ENCODE measurements at regions not wholly inside any gene's neighbourhood (a gene's known extent, or its start where the extent isn't known, plus 50 kb on each side); places are given as distances from the start of the nearest gene placed in this dataset.

DNA sequence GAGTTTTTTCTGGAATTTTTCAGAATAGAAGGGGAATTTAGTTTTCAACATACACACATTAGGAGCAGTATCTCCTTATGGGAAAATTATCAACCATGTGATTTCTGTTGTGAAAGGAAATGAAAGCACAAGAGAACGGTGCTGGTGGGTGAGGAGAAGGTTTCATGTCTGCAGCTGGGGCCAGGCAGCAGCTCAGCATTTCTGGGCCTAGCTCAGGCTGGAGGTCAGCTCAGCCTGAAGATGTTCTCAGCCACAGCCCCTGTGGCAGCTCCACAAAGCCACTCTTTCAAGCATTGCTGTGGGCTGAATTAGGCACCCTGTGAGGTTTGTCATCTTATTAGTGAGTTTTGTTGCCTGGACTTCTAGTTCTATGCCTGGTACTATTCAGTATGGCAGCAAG, 90.3 kb downstream of the DIRAS2 start:
- no peaks in the 10 kb centered on the region for H3K9me3 ChIP-seq (ENCODE audit: control insufficient read depth in 2 of 2, insufficient read depth in 1 of 2, low read depth in 1 of 2, low read length in 1 of 2)
- H3K4me1 ChIP-seq (ENCODE audit: control insufficient read depth in 2 of 2, insufficient read depth in 2 of 2, low read length in 1 of 2) = no peaks in the 10 kb centered on the region
- H3K4me3 ChIP-seq (ENCODE audit: low read depth in 1 of 2, low read length in 2 of 2) = no peak overlapping the region
- no peaks in the 10 kb centered on the region for H3K36me3 ChIP-seq (ENCODE audit: control insufficient read depth in 2 of 2, insufficient read depth in 2 of 2, low read length in 1 of 2)
- H3K27ac ChIP-seq (ENCODE audit: low read depth in 2 of 2, low read length in 1 of 2) = no peak overlapping the region
- 65 to 67% methylated on average over 1 of the region's 1 CpG for WGBS, 2 donors
- H3K27me3 ChIP-seq (ENCODE audit: control insufficient read depth in 1 of 2, insufficient read depth in 2 of 2, low read length in 2 of 2) = no peaks in the 10 kb centered on the region

DNA sequence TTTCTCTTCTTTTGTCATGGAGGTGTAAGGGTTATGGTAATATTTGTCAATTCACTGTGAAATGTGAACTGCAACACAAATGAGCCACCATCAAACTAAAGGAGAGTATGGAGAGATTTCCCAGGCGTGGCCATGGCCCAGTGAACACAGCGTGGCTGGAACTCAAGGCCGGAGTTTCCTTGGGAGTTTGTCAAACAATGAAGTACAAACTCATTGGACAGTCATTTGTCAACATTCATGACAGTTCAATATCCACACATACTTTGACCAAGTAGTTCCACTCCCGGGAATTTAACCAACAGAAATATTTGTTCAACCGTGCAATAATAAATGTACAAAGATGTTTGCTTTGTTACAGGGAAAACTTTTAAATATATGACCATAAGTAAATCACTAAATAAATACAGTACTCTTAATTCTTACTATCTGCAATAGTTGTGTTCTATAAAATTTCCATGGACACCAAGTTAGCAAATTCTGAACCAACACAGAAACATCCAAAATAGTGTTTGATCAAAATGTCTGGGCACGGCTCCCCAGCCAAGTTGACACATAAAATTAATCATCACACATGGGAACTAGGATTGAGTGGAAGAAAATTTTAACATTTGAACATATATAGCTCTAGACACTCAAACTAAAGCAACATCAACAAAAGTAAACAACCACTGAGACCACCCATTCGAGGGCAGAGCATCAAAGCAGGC, 87.1 kb downstream of the DIRAS2 start:
- no peak overlapping the region for H3K4me3 ChIP-seq (ENCODE audit: low read depth in 1 of 2, low read length in 2 of 2)
- no peak overlapping the region for H3K27ac ChIP-seq (ENCODE audit: low read depth in 2 of 2, low read length in 1 of 2)
- H3K36me3 ChIP-seq (ENCODE audit: control insufficient read depth in 2 of 2, insufficient read depth in 2 of 2, low read length in 1 of 2) = no peaks in the 10 kb centered on the region
- H3K27me3 ChIP-seq (ENCODE audit: control insufficient read depth in 1 of 2, insufficient read depth in 2 of 2, low read length in 2 of 2) = no peaks in the 10 kb centered on the region
- H3K4me1 ChIP-seq (ENCODE audit: control insufficient read depth in 2 of 2, insufficient read depth in 2 of 2, low read length in 1 of 2) = no peaks in the 10 kb centered on the region
- H3K9me3 ChIP-seq (ENCODE audit: control insufficient read depth in 2 of 2, insufficient read depth in 1 of 2, low read depth in 1 of 2, low read length in 1 of 2) = no peaks in the 10 kb centered on the region
- 39 to 43% methylated on average over 7 of the region's 7 CpGs for WGBS, 2 donors

DNA sequence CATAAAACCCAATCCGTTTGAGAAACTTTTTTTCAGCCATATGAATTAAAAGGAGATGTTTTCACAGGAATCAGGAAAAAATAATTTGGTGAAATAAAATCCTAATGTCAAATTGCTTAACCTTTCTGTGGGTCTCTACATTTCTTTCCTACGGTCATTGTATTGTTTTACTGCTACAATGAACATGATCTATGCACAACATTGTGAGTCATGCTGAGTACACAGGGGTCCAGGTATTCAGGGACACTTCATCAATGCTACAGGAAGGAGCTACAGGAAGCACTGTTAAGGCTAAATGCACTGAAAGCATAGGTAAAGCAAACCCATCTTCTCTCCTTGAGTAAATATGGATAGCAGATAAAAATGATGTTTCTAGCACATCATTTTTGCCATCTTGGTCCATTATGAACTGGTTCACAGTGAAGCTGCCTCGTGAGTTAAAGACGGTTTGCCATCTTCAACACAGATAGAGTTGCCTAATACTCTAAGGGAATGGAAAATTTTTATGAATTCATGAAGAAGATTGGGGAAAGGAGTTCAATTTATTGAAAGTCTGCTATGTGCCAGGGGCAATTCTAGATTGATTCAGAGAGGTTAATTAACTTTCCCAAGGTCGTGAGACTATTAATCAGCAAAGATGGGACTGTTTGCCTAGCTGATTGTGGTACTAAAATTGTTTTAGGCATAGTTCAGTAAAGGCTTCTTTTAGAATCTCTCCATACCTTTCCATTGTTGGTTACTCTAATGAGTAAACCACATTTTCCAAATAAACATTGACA, 85.5 kb downstream of the DIRAS2 start:
- no peak overlapping the region for H3K27ac ChIP-seq (ENCODE audit: low read depth in 2 of 2, low read length in 1 of 2)

DNA sequence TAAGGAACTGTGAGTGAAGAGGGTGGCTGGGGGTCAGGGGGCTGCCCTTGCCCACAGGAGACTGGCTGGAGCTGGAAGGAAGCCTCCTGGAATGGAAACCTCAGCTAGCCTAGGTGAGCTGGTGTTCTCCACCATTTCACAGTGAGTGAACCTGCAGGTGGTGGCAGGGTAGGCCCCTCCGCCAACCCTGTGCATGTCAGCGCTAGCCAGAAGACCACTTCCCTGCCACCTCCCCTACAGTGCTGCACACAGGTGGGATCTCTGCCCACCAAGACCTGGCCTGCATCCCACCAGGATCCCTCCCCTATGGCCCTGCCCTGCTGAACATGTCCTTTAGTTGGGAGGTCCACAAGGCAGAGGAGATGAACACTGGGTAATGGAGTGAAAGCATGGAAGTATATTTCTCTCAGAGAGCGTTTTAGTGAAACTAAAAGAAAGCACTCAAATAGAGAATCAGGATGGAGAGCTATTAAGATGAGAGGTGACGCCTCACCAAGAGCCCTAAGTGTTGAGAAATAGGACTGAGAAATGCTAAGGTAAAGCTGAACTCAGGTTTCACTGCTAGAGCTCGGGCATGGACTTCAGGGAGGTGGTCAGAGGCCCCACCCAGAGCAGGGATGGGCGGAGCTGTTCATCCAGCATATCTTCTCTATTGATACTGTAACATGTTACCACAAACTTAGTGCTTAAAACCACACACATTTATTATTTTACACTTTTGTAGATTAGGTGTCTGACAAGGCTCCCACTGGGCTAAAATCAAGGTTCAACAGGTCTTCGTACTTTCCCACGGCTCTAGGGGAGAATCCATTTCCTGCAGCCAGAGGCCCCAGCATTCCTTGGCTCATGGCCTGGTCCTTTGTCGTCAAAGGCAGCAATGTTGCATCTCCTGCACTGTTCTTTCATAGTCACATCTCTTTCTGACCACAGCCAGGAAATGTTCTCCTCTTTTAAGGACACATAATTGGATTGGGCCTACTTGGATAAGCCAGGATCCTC, 83.2 kb downstream of the DIRAS2 start:
- H3K36me3 ChIP-seq (ENCODE audit: control insufficient read depth in 2 of 2, insufficient read depth in 2 of 2, low read length in 1 of 2) = no peaks in the 10 kb centered on the region
- H3K4me1 ChIP-seq (ENCODE audit: control insufficient read depth in 2 of 2, insufficient read depth in 2 of 2, low read length in 1 of 2) = no peaks in the 10 kb centered on the region
- WGBS, 2 donors = 82 to 85% methylated on average over 9 of the region's 9 CpGs
- H3K4me3 ChIP-seq (ENCODE audit: low read depth in 1 of 2, low read length in 2 of 2) = no peak overlapping the region
- no peaks in the 10 kb centered on the region for H3K9me3 ChIP-seq (ENCODE audit: control insufficient read depth in 2 of 2, insufficient read depth in 1 of 2, low read depth in 1 of 2, low read length in 1 of 2)
- no peaks in the 10 kb centered on the region for H3K27me3 ChIP-seq (ENCODE audit: control insufficient read depth in 1 of 2, insufficient read depth in 2 of 2, low read length in 2 of 2)
- H3K27ac ChIP-seq (ENCODE audit: low read depth in 2 of 2, low read length in 1 of 2) = no peak overlapping the region

More for the DNA sequence above, 85.5 kb downstream of the DIRAS2 start:
- H3K27me3 ChIP-seq (ENCODE audit: control insufficient read depth in 1 of 2, insufficient read depth in 2 of 2, low read length in 2 of 2) = no peaks in the 10 kb centered on the region
- no peaks in the 10 kb centered on the region for H3K36me3 ChIP-seq (ENCODE audit: control insufficient read depth in 2 of 2, insufficient read depth in 2 of 2, low read length in 1 of 2)
- WGBS, 2 donors = 80 to 81% methylated on average over 5 of the region's 5 CpGs
- H3K4me3 ChIP-seq (ENCODE audit: low read depth in 1 of 2, low read length in 2 of 2) = no peak overlapping the region
- H3K4me1 ChIP-seq (ENCODE audit: control insufficient read depth in 2 of 2, insufficient read depth in 2 of 2, low read length in 1 of 2) = no peaks in the 10 kb centered on the region
- H3K9me3 ChIP-seq (ENCODE audit: control insufficient read depth in 2 of 2, insufficient read depth in 1 of 2, low read depth in 1 of 2, low read length in 1 of 2) = no peaks in the 10 kb centered on the region
